ENCODE measurements at regions not wholly inside any gene's neighbourhood (a gene's known extent, or its start where the extent isn't known, plus 50 kb on each side); places are given as distances from the start of the nearest gene placed in this dataset.

DNA sequence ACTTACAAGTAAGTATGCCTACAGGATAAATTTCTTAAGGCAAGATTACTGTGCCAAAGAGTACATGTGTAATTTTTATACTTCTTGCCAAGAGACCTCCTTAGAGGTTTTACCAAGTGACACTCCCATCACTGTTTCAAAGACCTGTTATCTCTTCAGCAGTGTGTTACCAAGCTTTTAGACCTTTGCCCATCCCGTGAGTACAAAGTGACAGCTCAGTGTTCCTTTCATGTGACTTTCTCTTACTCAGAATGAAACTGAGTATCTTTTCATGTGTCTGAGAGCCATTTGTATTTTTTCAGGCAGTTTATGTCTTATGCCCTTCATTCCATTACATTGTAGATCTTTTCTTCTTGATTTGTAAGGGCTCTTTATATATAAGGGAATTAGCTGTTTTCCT lies 287.5 kb upstream of the SALL3 start:
- TF ChIP-seq, protein P1, sequence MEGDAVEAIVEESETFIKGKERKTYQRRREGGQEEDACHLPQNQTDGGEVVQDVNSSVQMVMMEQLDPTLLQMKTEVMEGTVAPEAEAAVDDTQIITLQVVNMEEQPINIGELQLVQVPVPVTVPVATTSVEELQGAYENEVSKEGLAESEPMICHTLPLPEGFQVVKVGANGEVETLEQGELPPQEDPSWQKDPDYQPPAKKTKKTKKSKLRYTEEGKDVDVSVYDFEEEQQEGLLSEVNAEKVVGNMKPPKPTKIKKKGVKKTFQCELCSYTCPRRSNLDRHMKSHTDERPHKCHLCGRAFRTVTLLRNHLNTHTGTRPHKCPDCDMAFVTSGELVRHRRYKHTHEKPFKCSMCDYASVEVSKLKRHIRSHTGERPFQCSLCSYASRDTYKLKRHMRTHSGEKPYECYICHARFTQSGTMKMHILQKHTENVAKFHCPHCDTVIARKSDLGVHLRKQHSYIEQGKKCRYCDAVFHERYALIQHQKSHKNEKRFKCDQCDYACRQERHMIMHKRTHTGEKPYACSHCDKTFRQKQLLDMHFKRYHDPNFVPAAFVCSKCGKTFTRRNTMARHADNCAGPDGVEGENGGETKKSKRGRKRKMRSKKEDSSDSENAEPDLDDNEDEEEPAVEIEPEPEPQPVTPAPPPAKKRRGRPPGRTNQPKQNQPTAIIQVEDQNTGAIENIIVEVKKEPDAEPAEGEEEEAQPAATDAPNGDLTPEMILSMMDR (IDR thresholded peaks at IDR 0.05; ENCODE audit: low read depth, low read length) = no peak
- H3K4me3 ChIP-seq (ENCODE audit: low read depth, low read length) = no peak overlapping the region

DNA sequence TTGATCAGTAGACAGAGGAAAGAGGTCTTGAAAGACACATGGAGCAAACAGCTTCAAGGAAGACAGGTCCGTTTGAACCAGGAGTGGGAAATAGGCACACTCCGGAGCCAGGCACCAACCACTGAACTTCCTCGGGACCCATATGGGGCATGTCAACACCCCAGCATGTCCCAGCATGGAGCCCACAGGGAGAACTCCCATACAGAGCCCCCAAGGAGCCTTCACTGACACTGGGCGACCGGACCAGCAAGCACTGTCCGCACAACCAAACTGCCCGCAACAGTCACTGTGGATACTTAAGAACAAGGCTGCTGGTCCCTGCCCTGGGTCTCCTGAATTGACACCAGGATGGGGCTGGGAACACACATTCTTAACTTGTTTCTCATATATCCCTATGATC lies 286.2 kb upstream of the SALL3 start:
- TF ChIP-seq, protein P1 (IDR thresholded peaks at IDR 0.05; ENCODE audit: low read depth, low read length) = no peak
- H3K4me3 ChIP-seq (ENCODE audit: low read depth, low read length) = no peak overlapping the region

DNA sequence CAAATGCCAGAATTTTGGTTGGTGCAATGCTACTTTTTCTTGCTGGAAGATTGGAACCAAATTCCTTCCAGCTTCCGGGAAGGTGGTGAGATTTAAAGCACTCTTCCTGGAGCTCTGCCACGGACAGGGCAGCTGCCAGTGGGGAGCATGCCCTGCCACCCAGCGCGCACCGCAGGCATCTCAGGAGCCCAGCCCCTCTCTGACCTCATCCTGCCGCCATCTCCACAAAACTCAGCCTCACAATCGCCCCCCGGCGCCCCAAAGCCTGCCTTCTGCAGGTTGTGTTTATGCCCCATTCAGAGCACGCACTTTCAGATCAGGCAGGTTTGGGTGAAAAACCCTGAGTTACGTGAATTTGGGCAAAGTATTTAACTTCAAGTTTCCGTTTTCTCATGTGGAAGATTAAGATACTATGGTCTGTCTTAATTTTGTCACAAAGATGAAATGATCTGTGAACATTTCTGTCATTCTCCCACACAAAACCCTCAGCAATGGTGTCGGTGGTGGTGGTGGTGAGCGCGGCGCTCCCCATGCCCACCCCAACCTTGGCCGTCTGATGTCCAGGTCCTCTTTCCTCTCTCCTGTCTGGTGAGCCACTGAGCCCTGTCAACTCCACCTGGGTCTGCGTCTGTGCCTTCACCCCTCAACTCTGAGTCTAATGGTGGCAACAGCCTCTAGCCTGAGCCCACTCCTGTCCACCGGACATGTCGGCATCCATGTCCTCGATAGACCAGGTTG lies 282.8 kb upstream of the SALL3 start:
- H3K4me3 ChIP-seq (ENCODE audit: low read depth, low read length) = no peak overlapping the region
- TF ChIP-seq, protein P1 (IDR thresholded peaks at IDR 0.05; ENCODE audit: low read depth, low read length) = no peak

DNA sequence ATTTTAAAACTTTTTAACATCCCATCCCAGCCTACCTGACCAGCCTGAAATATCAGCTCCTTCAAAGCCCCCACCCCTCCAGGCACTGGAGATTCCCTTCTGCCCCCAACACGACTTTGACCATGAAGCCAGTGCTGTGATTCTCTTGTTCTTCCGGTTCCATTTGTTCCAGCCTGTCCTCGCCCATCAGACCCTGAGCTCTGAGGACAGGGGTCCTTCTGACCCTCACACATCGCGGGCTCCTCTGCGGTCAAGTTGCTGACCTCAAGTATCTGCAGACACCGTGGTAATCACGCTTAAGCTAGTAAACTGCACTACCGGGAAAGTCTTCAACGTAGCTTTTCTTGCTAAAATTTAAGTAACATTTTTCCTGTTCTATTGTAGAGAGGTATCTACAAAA lies 282.2 kb upstream of the SALL3 start:
- TF ChIP-seq, protein P1 (IDR thresholded peaks at IDR 0.05; ENCODE audit: low read depth, low read length) = no peak
- H3K4me3 ChIP-seq (ENCODE audit: low read depth, low read length) = no peak overlapping the region

DNA sequence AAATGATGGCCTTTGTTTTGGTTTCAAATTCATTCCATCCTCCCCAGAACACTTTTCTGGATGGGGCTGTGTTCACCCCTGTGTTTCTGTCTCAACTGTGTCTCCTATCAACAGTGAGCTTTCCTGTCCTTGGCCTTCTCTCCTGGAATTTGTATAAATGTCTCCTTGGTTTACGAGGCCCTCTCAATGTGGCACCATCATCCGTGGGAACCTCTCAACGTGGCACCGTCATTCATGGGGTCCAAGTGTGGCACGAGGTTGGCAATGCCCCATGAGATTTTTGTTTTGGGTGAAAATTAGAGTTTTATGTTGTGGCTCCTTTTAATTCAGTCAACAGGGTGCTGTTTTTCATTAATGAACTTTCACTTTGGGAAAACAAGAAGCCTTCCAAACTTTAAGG lies 280.7 kb upstream of the SALL3 start:
- TF ChIP-seq, protein P1 (IDR thresholded peaks at IDR 0.05; ENCODE audit: low read depth, low read length) = no peak
- H3K4me3 ChIP-seq (ENCODE audit: low read depth, low read length) = no peak overlapping the region

DNA sequence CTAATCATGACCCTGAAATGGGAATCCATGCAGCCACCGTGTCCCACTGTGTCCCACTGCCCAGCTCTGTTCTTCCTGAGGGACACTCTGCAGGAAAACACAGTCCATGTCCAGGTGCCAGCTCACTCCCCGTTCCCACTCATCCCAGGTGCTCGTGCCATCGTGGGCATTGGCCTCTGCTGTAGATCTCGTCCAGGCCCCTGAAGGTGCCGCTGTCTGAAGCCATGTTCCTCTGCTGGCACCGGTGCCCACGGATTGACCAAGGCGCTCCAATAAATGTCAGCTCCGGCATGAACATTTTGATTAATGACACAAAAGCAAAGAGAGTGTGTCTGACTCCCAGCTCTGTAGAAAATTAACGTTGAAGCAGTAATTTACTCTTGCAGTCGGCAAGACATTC lies 280.1 kb upstream of the SALL3 start:
- no peak overlapping the region for H3K4me3 ChIP-seq (ENCODE audit: low read depth, low read length)
- TF ChIP-seq, protein P1 (IDR thresholded peaks at IDR 0.05; ENCODE audit: low read depth, low read length) = no peak

DNA sequence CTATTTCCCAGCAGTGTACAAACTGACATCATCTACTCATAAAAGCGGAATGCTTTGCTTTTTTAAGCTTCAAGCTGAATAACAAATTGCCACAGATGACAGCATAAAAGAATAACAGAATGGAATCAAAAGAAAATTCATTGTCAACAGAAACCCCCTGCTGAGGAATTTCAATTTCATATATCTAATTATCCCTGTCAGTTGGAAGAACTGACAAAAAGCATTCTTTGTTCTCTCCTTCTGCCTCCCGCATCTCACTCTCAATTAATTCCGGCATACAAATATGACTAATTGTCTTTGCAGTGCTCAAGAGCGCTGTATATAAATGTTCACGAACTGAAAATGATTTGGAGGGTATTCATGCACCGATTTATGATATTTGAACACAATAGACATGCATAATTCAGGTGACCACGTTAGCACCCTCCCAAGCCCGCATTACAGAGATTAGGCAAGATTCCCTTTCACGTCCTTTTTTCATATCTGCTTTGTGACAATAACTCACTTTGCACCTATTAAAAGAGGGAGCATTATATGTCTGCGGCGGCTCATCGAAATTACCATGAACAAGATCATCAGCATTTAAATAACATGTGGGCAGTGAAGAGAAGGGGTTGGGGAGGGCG lies 277.7 kb upstream of the SALL3 start:
- no peak overlapping the region for H3K4me3 ChIP-seq (ENCODE audit: low read depth, low read length)
- TF ChIP-seq, protein P1 (IDR thresholded peaks at IDR 0.05; ENCODE audit: low read depth, low read length) = no peak
